ENCODE measurements at regions not wholly inside any gene's neighbourhood (a gene's known extent, or its start where the extent isn't known, plus 50 kb on each side); places are given as distances from the start of the nearest gene placed in this dataset.
A peak's percentile ranks its signal among the peaks of the same experiment; 100 is the strongest.

DNA sequence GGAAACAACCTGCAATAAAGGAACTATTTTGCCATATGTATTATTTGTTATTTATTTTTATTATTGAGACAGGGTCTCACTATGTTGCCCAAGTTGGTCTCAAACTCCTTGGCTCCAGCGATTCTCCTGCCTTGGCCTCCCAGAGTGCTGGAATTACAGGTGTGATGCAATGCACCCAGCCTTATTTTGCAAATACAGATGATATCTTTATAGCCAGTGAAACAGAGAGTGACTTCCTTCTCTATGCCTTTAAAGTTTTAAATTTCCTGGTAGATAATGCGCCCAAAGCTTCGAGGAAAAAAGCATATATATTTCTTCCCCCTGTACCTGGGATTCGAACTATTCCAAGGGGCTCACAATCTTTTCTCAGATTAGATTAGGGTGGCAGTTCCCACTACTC lies 601.1 kb upstream of the HTR2C start:
- intact Hi-C loops (cut with micrococcal nuclease), result no loop called here
- BruUV-seq (replicated peaks), result no TSS peak
- no peak overlapping the region for H3K9ac ChIP-seq (ENCODE audit: insufficient read depth in 1 of 2, low read depth in 2 of 2, low read length in 2 of 2)
- no peak overlapping the region for H2AFZ ChIP-seq (ENCODE audit: low read depth, low read length)
- TF ChIP-seq KAT2B (IDR thresholded peaks at IDR 0.05; ENCODE audit: low read depth, low read length) (no peak), CEBPB (tag; IDR thresholded peaks at IDR 0.05) (0 out of 2 replicates have a peak, but pooled peaks have one; percentile 9)
- TF ChIP-seq, protein P1, sequence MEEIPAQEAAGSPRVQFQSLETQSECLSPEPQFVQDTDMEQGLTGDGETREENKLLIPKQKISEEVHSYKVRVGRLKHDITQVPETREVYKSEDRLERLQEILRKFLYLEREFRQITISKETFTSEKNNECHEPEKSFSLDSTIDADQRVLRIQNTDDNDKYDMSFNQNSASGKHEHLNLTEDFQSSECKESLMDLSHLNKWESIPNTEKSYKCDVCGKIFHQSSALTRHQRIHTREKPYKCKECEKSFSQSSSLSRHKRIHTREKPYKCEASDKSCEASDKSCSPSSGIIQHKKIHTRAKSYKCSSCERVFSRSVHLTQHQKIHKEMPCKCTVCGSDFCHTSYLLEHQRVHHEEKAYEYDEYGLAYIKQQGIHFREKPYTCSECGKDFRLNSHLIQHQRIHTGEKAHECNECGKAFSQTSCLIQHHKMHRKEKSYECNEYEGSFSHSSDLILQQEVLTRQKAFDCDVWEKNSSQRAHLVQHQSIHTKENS (CRISPR knock-in tag; IDR thresholded peaks at IDR 0.05), result no peak
- no peaks in the 10 kb centered on the region; a peak in 1 of 5 replicates for H3K4me1 ChIP-seq (replicated peaks in 1 of 2; ENCODE audit: control insufficient read depth in 2 of 2, insufficient read depth in 2 of 2, low read length in 2 of 2)
- ChIA-PET CTCF (ENCODE audit: low intra/inter-chr PET ratio) (no interaction called here), POLR2A (no interaction called here)
- WGBS (ENCODE audit: insufficient coverage, low coverage, missing lambda C conversion rate), result 7% methylated on average over 4 of the region's 4 CpGs
- no peak overlapping the region for H3K4me2 ChIP-seq (ENCODE audit: insufficient read depth, low read length)
- H3K36me3 ChIP-seq (ENCODE audit: control insufficient read depth, insufficient read depth, low read length), result peaks cover 12% of the 10 kb centered on the region; the same call in 1 of the 3 replicates
- H3K9me3 ChIP-seq (replicated peaks; ENCODE audit: control insufficient read depth, insufficient read depth, low read depth, low read length), result peaks cover 7% of the 10 kb centered on the region
- DNase-seq (ENCODE audit: extremely low read depth in 1 of 4, low spot score in 3 of 4) (no peak), FAIRE-seq (no peak), ATAC-seq (no peak)
- no peaks in the 10 kb centered on the region for H3K27me3 ChIP-seq (ENCODE audit: control insufficient read depth in 2 of 2, insufficient read depth in 2 of 2, low read length in 2 of 2)
- no peaks in the 10 kb centered on the region for H4K20me1 ChIP-seq (replicated peaks; ENCODE audit: control insufficient read depth, insufficient read depth, low read length)
- H3K27ac ChIP-seq (ENCODE audit: extremely low read depth, low read depth, low read length), result no peak overlapping the region
- H3K4me3 ChIP-seq, result no peak overlapping the region
- no peaks in the 10 kb centered on the region; the same call in 2 of the 3 replicates for H3K79me2 ChIP-seq (ENCODE audit: control insufficient read depth, insufficient read depth, low read length)
- in situ Hi-C loops (cut with MboI), result no loop called here
- no peaks in the 10 kb centered on the region for H3K9me1 ChIP-seq (ENCODE audit: control insufficient read depth, insufficient read depth, low read length)

- H3K4me3 ChIP-seq, result no peak overlapping the region
- no peak overlapping the region for H3K4me2 ChIP-seq (ENCODE audit: insufficient read depth, low read length)
- BruUV-seq (replicated peaks), result no TSS peak
- no peak overlapping the region for H2AFZ ChIP-seq (ENCODE audit: low read depth, low read length)
- no peak overlapping the region for H3K9ac ChIP-seq (ENCODE audit: insufficient read depth in 1 of 2, low read depth in 2 of 2, low read length in 2 of 2)
- DNase-seq (ENCODE audit: extremely low read depth in 1 of 4, low spot score in 3 of 4) (no peak), FAIRE-seq (no peak), ATAC-seq (no peak)
- H3K27ac ChIP-seq (ENCODE audit: extremely low read depth, low read depth, low read length), result no peak overlapping the region
- no peaks in the 10 kb centered on the region for H3K9me1 ChIP-seq (ENCODE audit: control insufficient read depth, insufficient read depth, low read length)
- no peaks in the 10 kb centered on the region for H3K27me3 ChIP-seq (ENCODE audit: control insufficient read depth in 2 of 2, insufficient read depth in 2 of 2, low read length in 2 of 2)
- ChIA-PET POLR2A (no interaction called here), CTCF (ENCODE audit: low intra/inter-chr PET ratio) (no interaction called here)
- H3K9me3 ChIP-seq (replicated peaks; ENCODE audit: control insufficient read depth, insufficient read depth, low read depth, low read length), result peaks cover 1% of the 10 kb centered on the region; the same call in 1 of the 2 replicates
- intact Hi-C loops (cut with micrococcal nuclease) (no loop called here), in situ Hi-C loops (cut with MboI) (no loop called here)
- WGBS (ENCODE audit: insufficient coverage, low coverage, missing lambda C conversion rate), result 48% methylated on average over 2 of the region's 2 CpGs
- peaks cover 6% of the 10 kb centered on the region; the same call in 1 of the 3 replicates for H3K36me3 ChIP-seq (ENCODE audit: control insufficient read depth, insufficient read depth, low read length)
- no peaks in the 10 kb centered on the region for H4K20me1 ChIP-seq (replicated peaks; ENCODE audit: control insufficient read depth, insufficient read depth, low read length)
- no peaks in the 10 kb centered on the region; a peak in 1 of 5 replicates for H3K4me1 ChIP-seq (replicated peaks in 1 of 2; ENCODE audit: control insufficient read depth in 2 of 2, insufficient read depth in 2 of 2, low read length in 2 of 2)
- no peaks in the 10 kb centered on the region; the same call in 2 of the 3 replicates for H3K79me2 ChIP-seq (ENCODE audit: control insufficient read depth, insufficient read depth, low read length)
- no peak for TF ChIP-seq ZNF23 (CRISPR knock-in tag; IDR thresholded peaks at IDR 0.05)
- no peak for TF ChIP-seq ADNP (tag; IDR thresholded peaks at IDR 0.05)
- no peak for TF ChIP-seq NCOR1 (IDR thresholded peaks at IDR 0.05)
- TF ChIP-seq, protein P2, sequence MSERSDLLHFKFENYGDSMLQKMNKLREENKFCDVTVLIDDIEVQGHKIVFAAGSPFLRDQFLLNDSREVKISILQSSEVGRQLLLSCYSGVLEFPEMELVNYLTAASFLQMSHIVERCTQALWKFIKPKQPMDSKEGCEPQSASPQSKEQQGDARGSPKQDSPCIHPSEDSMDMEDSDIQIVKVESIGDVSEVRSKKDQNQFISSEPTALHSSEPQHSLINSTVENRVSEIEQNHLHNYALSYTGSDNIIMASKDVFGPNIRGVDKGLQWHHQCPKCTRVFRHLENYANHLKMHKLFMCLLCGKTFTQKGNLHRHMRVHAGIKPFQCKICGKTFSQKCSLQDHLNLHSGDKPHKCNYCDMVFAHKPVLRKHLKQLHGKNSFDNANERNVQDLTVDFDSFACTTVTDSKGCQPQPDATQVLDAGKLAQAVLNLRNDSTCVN (CRISPR knock-in tag; IDR thresholded peaks at IDR 0.05), result no peak
Measured at GRCh38 chrX:113980953-113981352, 602.9 kb upstream of the HTR2C start.

Data from K562 (cell line).